Mesothelial cell of epicardium (in vitro differentiated cells): ENCODE measurements at regions not wholly inside any gene's neighbourhood (a gene's known extent, or its start where the extent isn't known, plus 50 kb on each side); places are given as distances from the start of the nearest gene placed in this dataset.

Experiments used
- DNase-seq, 2 experiments: peaks; one replicate each; pipeline ENCODE4 v3.0.0; 2021; ENCODE audit warnings: low spot score in 2 of 2; ENCODE audit not compliant: unreplicated experiment in 2 of 2
- H3K27ac Mint-ChIP-seq: 2 replicates; pipeline ENCODE4 v1.8.0; 2021; ENCODE audit warnings: mixed read lengths
- H3K27me3 Mint-ChIP-seq: 2 replicates; pipeline ENCODE4 v1.8.0; 2021; ENCODE audit warnings: low read depth, mixed read lengths
- H3K36me3 Mint-ChIP-seq: 2 replicates; pipeline ENCODE4 v1.8.0; 2021; ENCODE audit warnings: mixed read lengths
- H3K4me1 Mint-ChIP-seq: 2 replicates; pipeline ENCODE4 v1.8.0; 2021; ENCODE audit warnings: mixed read lengths
- H3K4me3 Mint-ChIP-seq: 2 replicates; pipeline ENCODE4 v1.8.0; 2021; ENCODE audit warnings: mild to moderate bottlenecking, moderate library complexity, mixed read lengths
- H3K9me3 Mint-ChIP-seq: 2 replicates; pipeline ENCODE4 v1.8.0; 2021; ENCODE audit warnings: mixed read lengths
- CTCF ChIP-seq: fragments of 200-600 bp; sonication (generic); IDR thresholded peaks from one replicate; pipeline ENCODE4 v1.5.0; 2021; ENCODE audit warnings: antibody characterized with exemption; ENCODE audit not compliant: unreplicated experiment

DNA sequence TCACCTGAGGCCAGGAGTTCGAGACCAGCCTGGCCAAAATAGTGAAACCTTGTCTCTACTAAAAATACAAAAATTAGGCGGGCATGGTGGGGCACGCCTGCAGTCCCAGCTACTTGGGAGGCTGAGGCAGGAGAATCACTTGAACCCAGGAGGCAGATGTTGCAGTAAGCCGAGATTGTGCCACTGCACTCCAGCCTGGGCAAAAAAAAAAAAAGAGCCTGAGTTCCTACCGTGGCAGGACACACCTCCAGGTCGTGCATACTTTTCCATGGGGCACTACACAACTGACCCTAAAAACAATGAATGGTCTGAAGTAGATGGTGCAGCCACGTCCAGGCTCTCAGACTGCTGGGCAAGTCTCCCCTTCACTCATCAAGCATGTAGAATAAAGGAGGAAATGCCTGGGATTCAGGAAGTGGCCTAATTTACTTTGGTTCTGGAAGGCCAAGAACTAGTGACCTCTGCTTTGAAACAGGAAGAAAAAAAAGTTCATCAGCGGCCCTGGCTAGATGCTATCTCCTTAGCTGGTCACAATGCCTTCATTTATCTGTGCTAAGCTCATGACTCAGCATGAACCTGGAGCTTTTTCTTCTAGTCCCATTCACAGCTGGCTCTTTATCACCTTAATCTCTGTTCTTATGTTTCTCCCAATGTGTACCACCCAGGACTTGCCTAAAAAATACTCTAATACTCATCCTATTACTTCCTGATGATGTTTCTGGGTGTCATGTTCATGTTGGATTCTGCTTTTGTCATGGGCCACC lies 55.8 kb upstream of the OR6J1 start:
- no peak for TF ChIP-seq CTCF
- H3K36me3 Mint-ChIP-seq: no peaks in the 10 kb centered on the region
- no peaks in the 10 kb centered on the region for H3K9me3 Mint-ChIP-seq
- no peaks in the 10 kb centered on the region for H3K4me1 Mint-ChIP-seq
- no peak overlapping the region for H3K27ac Mint-ChIP-seq
- no peak for DNase-seq
- peaks cover 34% of the 10 kb centered on the region for H3K27me3 Mint-ChIP-seq
- H3K4me3 Mint-ChIP-seq: no peak overlapping the region

- H3K27ac Mint-ChIP-seq: no peak overlapping the region
- no peaks in the 10 kb centered on the region for H3K4me1 Mint-ChIP-seq
- H3K27me3 Mint-ChIP-seq: peaks cover 70% of the 10 kb centered on the region
- TF ChIP-seq CTCF: no peak
- no peaks in the 10 kb centered on the region for H3K36me3 Mint-ChIP-seq
- DNase-seq: no peak
- H3K9me3 Mint-ChIP-seq: peaks cover under 1% of the 10 kb centered on the region
- peak overlapping the region; percentile 58 for H3K4me3 Mint-ChIP-seq
Observed at GRCh38 chr14:22713631-22713950, 52.9 kb upstream of the OXA1L start.

- Mint-ChIP-seq H3K27me3 (peaks cover 65% of the 10 kb centered on the region), H3K4me3 (no peak overlapping the region), H3K36me3 (no peaks in the 10 kb centered on the region), H3K9me3 (no peaks in the 10 kb centered on the region), H3K27ac (no peak overlapping the region), H3K4me1 (no peaks in the 10 kb centered on the region)
- DNase-seq: no peak
- TF ChIP-seq CTCF: no peak
Observed at GRCh38 chr14:22715186-22715812, 51.2 kb upstream of the OXA1L start.

GRCh38 chr14:22715890-22716289 lies 50.6 kb upstream of the OXA1L start:
- peaks cover 62% of the 10 kb centered on the region for H3K27me3 Mint-ChIP-seq
- no peaks in the 10 kb centered on the region for H3K4me1 Mint-ChIP-seq
- H3K36me3 Mint-ChIP-seq: no peaks in the 10 kb centered on the region
- TF ChIP-seq CTCF: no peak
- no peak overlapping the region for H3K4me3 Mint-ChIP-seq
- H3K9me3 Mint-ChIP-seq: no peaks in the 10 kb centered on the region
- H3K27ac Mint-ChIP-seq: no peak overlapping the region
- DNase-seq: no peak
